ENCODE measurements at regions not wholly inside any gene's neighbourhood (a gene's known extent, or its start where the extent isn't known, plus 50 kb on each side); places are given as distances from the start of the nearest gene placed in this dataset.

GRCh38 chr3:154759966-154760365 is 320.2 kb upstream of the MME start:
- Histone ChIP-seq H4K20me1 (ENCODE audit: insufficient read depth, low read length) (no peaks in the 10 kb centered on the region), H3K79me2 (ENCODE audit: insufficient read depth, low read length) (no peaks in the 10 kb centered on the region), H3K4me3 (ENCODE audit: low read depth in 1 of 2, low read length in 2 of 2) (no peak overlapping the region), H3K9ac (ENCODE audit: low read depth, low read length) (no peak overlapping the region), H3K4me2 (ENCODE audit: insufficient read depth, low read length) (no peak overlapping the region), H3K27me3 (ENCODE audit: insufficient read depth, low read length, poor library complexity) (no peaks in the 10 kb centered on the region), H3K4me1 (ENCODE audit: insufficient read depth, low read length) (peaks cover 6% of the 10 kb centered on the region; the same call in 1 of the 2 replicates), H2AFZ (ENCODE audit: low read depth, low read length) (peak overlapping the region; percentile 0; the same call in 1 of the 2 replicates), H3K9me3 (ENCODE audit: insufficient read depth, low read length, severe bottlenecking) (peaks cover 3% of the 10 kb centered on the region), H3K36me3 (ENCODE audit: insufficient read depth, low read length) (no peaks in the 10 kb centered on the region), H3K27ac (ENCODE audit: low read length) (no peak overlapping the region; the same call in 1 of the 2 replicates)
- TF ChIP-seq EZH2 (IDR thresholded peaks at IDR 0.05; ENCODE audit: borderline replicate concordance, low read depth, low read length, severe bottlenecking) (no peak), CTCF (IDR thresholded peaks at IDR 0.05; ENCODE audit: borderline replicate concordance, extremely low read depth, low read length, poor library complexity, severe bottlenecking) (no peak)
- DNase-seq: no peak
- no peak for ATAC-seq (ENCODE audit: insufficient read depth, low read depth)

GRCh38 chr3:154758109-154758868 is 321.8 kb upstream of the MME start:
- no peak overlapping the region for H2AFZ ChIP-seq (ENCODE audit: low read depth, low read length)
- H3K27me3 ChIP-seq (ENCODE audit: insufficient read depth, low read length, poor library complexity): no peaks in the 10 kb centered on the region
- ATAC-seq (ENCODE audit: insufficient read depth, low read depth): peak; percentile 85
- no peaks in the 10 kb centered on the region for H4K20me1 ChIP-seq (ENCODE audit: insufficient read depth, low read length)
- no peak overlapping the region for H3K9ac ChIP-seq (ENCODE audit: low read depth, low read length)
- H3K4me3 ChIP-seq (ENCODE audit: low read depth in 1 of 2, low read length in 2 of 2): no peak overlapping the region
- H3K9me3 ChIP-seq (ENCODE audit: insufficient read depth, low read length, severe bottlenecking): peaks cover under 1% of the 10 kb centered on the region
- peak; percentile 74 for TF ChIP-seq CTCF (IDR thresholded peaks at IDR 0.05; ENCODE audit: borderline replicate concordance, extremely low read depth, low read length, poor library complexity, severe bottlenecking)
- no peak for TF ChIP-seq EZH2 (IDR thresholded peaks at IDR 0.05; ENCODE audit: borderline replicate concordance, low read depth, low read length, severe bottlenecking)
- H3K4me2 ChIP-seq (ENCODE audit: insufficient read depth, low read length): no peak overlapping the region
- no peaks in the 10 kb centered on the region for H3K79me2 ChIP-seq (ENCODE audit: insufficient read depth, low read length)
- H3K36me3 ChIP-seq (ENCODE audit: insufficient read depth, low read length): no peaks in the 10 kb centered on the region
- no peak for DNase-seq
- no peak overlapping the region for H3K27ac ChIP-seq (ENCODE audit: low read length)
- peaks cover 6% of the 10 kb centered on the region; the same call in 1 of the 2 replicates for H3K4me1 ChIP-seq (ENCODE audit: insufficient read depth, low read length)

- H3K4me1 ChIP-seq (ENCODE audit: insufficient read depth, low read length): 0 out of 2 replicates have a peak, but pooled peaks cover 1% of the 10 kb centered on the region
- H4K20me1 ChIP-seq (ENCODE audit: insufficient read depth, low read length): no peaks in the 10 kb centered on the region
- no peak for ATAC-seq (ENCODE audit: insufficient read depth, low read depth)
- H3K27me3 ChIP-seq (ENCODE audit: insufficient read depth, low read length, poor library complexity): no peaks in the 10 kb centered on the region
- H3K79me2 ChIP-seq (ENCODE audit: insufficient read depth, low read length): no peaks in the 10 kb centered on the region
- no peak for DNase-seq
- no peak overlapping the region for H3K27ac ChIP-seq (ENCODE audit: low read length)
- no peaks in the 10 kb centered on the region for H3K9me3 ChIP-seq (ENCODE audit: insufficient read depth, low read length, severe bottlenecking)
- no peak overlapping the region for H3K4me2 ChIP-seq (ENCODE audit: insufficient read depth, low read length)
- no peak overlapping the region for H3K4me3 ChIP-seq (ENCODE audit: low read depth in 1 of 2, low read length in 2 of 2)
- H3K9ac ChIP-seq (ENCODE audit: low read depth, low read length): no peak overlapping the region
- no peak for TF ChIP-seq EZH2 (IDR thresholded peaks at IDR 0.05; ENCODE audit: borderline replicate concordance, low read depth, low read length, severe bottlenecking)
- no peak for TF ChIP-seq CTCF (IDR thresholded peaks at IDR 0.05; ENCODE audit: borderline replicate concordance, extremely low read depth, low read length, poor library complexity, severe bottlenecking)
- no peak overlapping the region for H2AFZ ChIP-seq (ENCODE audit: low read depth, low read length)
- no peaks in the 10 kb centered on the region for H3K36me3 ChIP-seq (ENCODE audit: insufficient read depth, low read length)
These were observed 323.1 kb upstream of the GPR149 start for GRCh38 chr3:154753101-154753500.
